Erythroblast (primary cell): ENCODE measurements at regions not wholly inside any gene's neighbourhood (a gene's known extent, or its start where the extent isn't known, plus 50 kb on each side); places are given as distances from the start of the nearest gene placed in this dataset.

Source experiments
- GATA1 ChIP-seq: IDR thresholded peaks from 2 replicates; pipeline ENCODE4 v1.6.1; 2011; ENCODE audit warnings: low read depth, mild to moderate bottlenecking, control low read depth, low read length, moderate library complexity
- POLR2A ChIP-seq: IDR thresholded peaks from 2 replicates; pipeline ENCODE4 v1.6.1; 2011; ENCODE audit warnings: mild to moderate bottlenecking, low read length

DNA sequence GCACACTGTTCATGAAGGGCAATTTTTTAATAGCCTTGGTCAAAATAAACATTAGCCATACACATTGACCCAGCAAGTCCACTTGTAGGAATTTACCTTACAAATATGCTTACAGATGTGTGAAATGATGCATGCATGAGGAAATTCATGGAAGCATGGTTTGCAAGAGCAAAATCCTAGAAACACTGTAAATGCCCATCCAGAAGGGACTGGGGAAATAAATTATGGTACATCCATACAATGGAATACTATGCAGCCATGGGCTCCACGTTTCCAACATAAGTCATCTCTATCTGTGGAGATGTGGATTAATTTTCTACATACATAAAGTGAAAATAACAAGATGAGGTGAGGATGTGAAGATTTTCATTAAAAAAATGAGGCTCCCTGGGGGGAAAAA, 99.1 kb downstream of the NPY start:
- no peak for TF ChIP-seq POLR2A
- TF ChIP-seq GATA1 = no peak
